Activated CD4-positive, alpha-beta memory T cell treated with anti-CD3 and anti-CD28 coated beads for 36 hours (primary cell): ENCODE measurements at regions not wholly inside any gene's neighbourhood (a gene's known extent, or its start where the extent isn't known, plus 50 kb on each side); places are given as distances from the start of the nearest gene placed in this dataset.
A peak's percentile ranks its signal among the peaks of the same experiment; 100 is the strongest.
"Not testable (repeated sequence)": the region's sequence is repeated elsewhere in the genome, so short reads cannot be mapped to it uniquely, and the experiment has no call there.

ENCODE experiments used
- CTCF ChIA-PET: fragments of 350-600 bp; sonication (Branson Sonifier 250); formaldehyde crosslinking; loops from one replicate; lab custom pipeline; 2021; ENCODE audit warnings: antibody characterized with exemption, inconsistent platforms; lab: Charles Lee
- POLR2A ChIA-PET: fragments of 350-600 bp; sonication (Branson Sonifier 250); formaldehyde crosslinking; loops from one replicate; lab custom pipeline; 2021; ENCODE audit warnings: antibody characterized with exemption; lab: Charles Lee
- DNase-seq: peaks from one replicate; pipeline ENCODE4 v3.0.0-alpha.2; 2020
- H3K27ac Mint-ChIP-seq: one replicate; pipeline ENCODE4 v1.8.0; 2021; ENCODE audit warnings: mixed read lengths
- H3K27me3 Mint-ChIP-seq: one replicate; pipeline ENCODE4 v1.8.0; 2021; ENCODE audit warnings: mixed read lengths
- H3K36me3 Mint-ChIP-seq: one replicate; pipeline ENCODE4 v1.8.0; 2021; ENCODE audit warnings: mixed read lengths
- H3K4me1 Mint-ChIP-seq: one replicate; pipeline ENCODE4 v1.8.0; 2021; ENCODE audit warnings: low read depth, mixed read lengths
- H3K4me3 Mint-ChIP-seq: one replicate; pipeline ENCODE4 v1.8.0; 2021; ENCODE audit warnings: mild to moderate bottlenecking, mixed read lengths
- H3K9me3 Mint-ChIP-seq: one replicate; pipeline ENCODE4 v1.8.0; 2021; ENCODE audit warnings: mixed read lengths
- intact Hi-C: fragments of 100-400 bp; cut with micrococcal nuclease; formaldehyde crosslinking; loops from one replicate; pipeline ENCODE4 v1.15.1; 2023

- Mint-ChIP-seq H3K27me3 (peaks cover 2% of the 10 kb centered on the region), H3K36me3 (no peaks in the 10 kb centered on the region), H3K4me3 (peak overlapping the region; percentile 27), H3K27ac (peak overlapping the region; percentile 70), H3K9me3 (peaks cover 3% of the 10 kb centered on the region), H3K4me1 (peaks cover 19% of the 10 kb centered on the region)
- peak; percentile 60 for DNase-seq
- CTCF ChIA-PET: interaction anchor here (0.8 to 1.3 kb wide), 2 partner anchors 53 to 88 kb away, joined by 5 to 6 read pairs; no protein-coding TSS in a partner anchor
- intact Hi-C loops: no loop called here
- POLR2A ChIA-PET: no interaction called here
Observed at GRCh38 chr10:4902571-4903011, 60.6 kb upstream of the AKR1C1 start.

GRCh38 chr10:4903126-4903525 is 60.1 kb upstream of the AKR1C1 start:
- intact Hi-C loops, H3K9me3 Mint-ChIP-seq, H3K36me3 Mint-ChIP-seq, H3K27me3 Mint-ChIP-seq, DNase-seq, POLR2A ChIA-PET, CTCF ChIA-PET: not testable (repeated sequence)
- Mint-ChIP-seq H3K4me1 (peaks cover 19% of the 10 kb centered on the region), H3K4me3 (peak overlapping the region; percentile 27), H3K27ac (peak overlapping the region; percentile 70)

GRCh38 chr10:4903675-4904074 is 59.5 kb upstream of the AKR1C1 start:
- H3K36me3 Mint-ChIP-seq, H3K9me3 Mint-ChIP-seq, H3K27ac Mint-ChIP-seq, DNase-seq, H3K4me3 Mint-ChIP-seq, H3K27me3 Mint-ChIP-seq, intact Hi-C loops, CTCF ChIA-PET, POLR2A ChIA-PET: not testable (repeated sequence)
- peaks cover 19% of the 10 kb centered on the region for H3K4me1 Mint-ChIP-seq

GRCh38 chr10:4909118-4909517 is 54.1 kb upstream of the AKR1C1 start:
- Mint-ChIP-seq H3K4me1 (no peaks in the 10 kb centered on the region), H3K36me3 (peaks cover 2% of the 10 kb centered on the region), H3K27ac (no peak overlapping the region), H3K27me3 (peaks cover 2% of the 10 kb centered on the region), H3K9me3 (peaks cover 2% of the 10 kb centered on the region), H3K4me3 (no peak overlapping the region)
- POLR2A ChIA-PET: no interaction called here
- intact Hi-C loops: no loop called here
- DNase-seq: no peak
- CTCF ChIA-PET: no interaction called here
